ENCODE measurements at regions not wholly inside any gene's neighbourhood (a gene's known extent, or its start where the extent isn't known, plus 50 kb on each side); places are given as distances from the start of the nearest gene placed in this dataset.

GRCh38 chr6:149267513-149268043 lies 49.9 kb upstream of the TAB2 start:
- Mint-ChIP-seq H3K4me3 (no peak overlapping the region), H3K4me1 (peaks cover 59% of the 10 kb centered on the region), H3K9me3 (no peaks in the 10 kb centered on the region), H3K27ac (no peak overlapping the region), H3K27me3 (no peaks in the 10 kb centered on the region)
- DNase-seq, result no peak
- ATAC-seq, result no peak

Measured in stimulated activated naive CD8-positive, alpha-beta T cell treated with anti-CD3 and anti-CD28 coated beads, Interleukin-15, amount 100 ng/mL, for 72 hours (primary cell).